Neural cell (in vitro differentiated cells): ENCODE measurements at regions not wholly inside any gene's neighbourhood (a gene's known extent, or its start where the extent isn't known, plus 50 kb on each side); places are given as distances from the start of the nearest gene placed in this dataset.

Source experiments
- H2AFZ ChIP-seq: fragments of 200-600, 300-800 bp; sonication (generic), shearing (Covaris generic); 2 replicates; pipeline ENCODE4 v1.6.0; 2014; ENCODE audit warnings: low read depth, mild to moderate bottlenecking, antibody characterized with exemption, low read length, moderate library complexity
- H3F3A ChIP-seq: fragments of 200-600 bp; shearing (Covaris generic); 2 replicates; pipeline ENCODE4 v1.6.1; 2016; ENCODE audit warnings: mild to moderate bottlenecking, moderate library complexity, mixed read lengths, antibody characterized with exemption, low read length; ENCODE audit not compliant: insufficient read depth, poor library complexity, severe bottlenecking
- H3K27ac ChIP-seq: fragments of 200-600, 300-800 bp; sonication (generic), shearing (Covaris generic); 2 replicates; pipeline ENCODE4 v1.5.1; 2014; ENCODE audit warnings: mild to moderate bottlenecking, low read length, moderate library complexity
- H3K27me3 ChIP-seq: fragments of 300-800, 200-600 bp; sonication (generic), shearing (Covaris generic); 2 replicates; pipeline ENCODE4 v1.6.0; 2014; ENCODE audit warnings: mild to moderate bottlenecking, low read depth, low read length, moderate library complexity; ENCODE audit not compliant: insufficient read depth
- H3K36me3 ChIP-seq: fragments of 300-800, 200-600 bp; sonication (generic), shearing (Covaris generic); 2 replicates; pipeline ENCODE4 v1.5.1; 2014; ENCODE audit warnings: mild to moderate bottlenecking, antibody characterized with exemption, low read length, moderate library complexity; ENCODE audit not compliant: insufficient read depth
- H3K4me2 ChIP-seq: fragments of 300-800, 200-600 bp; sonication (generic), shearing (Covaris generic); 2 replicates; pipeline ENCODE4 v1.6.0; 2014; ENCODE audit warnings: mild to moderate bottlenecking, low read length
- H3K4me3 ChIP-seq: fragments of 300-800, 200-600 bp; sonication (generic), shearing (Covaris generic); 2 replicates; pipeline ENCODE4 v1.5.1; 2014; ENCODE audit warnings: mild to moderate bottlenecking, low read length, moderate library complexity
- H3K79me2 ChIP-seq: fragments of 200-600 bp; shearing (Covaris generic); replicated peaks from 2 replicates; pipeline ENCODE4 v1.6.0; 2014; ENCODE audit warnings: mild to moderate bottlenecking, low read length, moderate library complexity; ENCODE audit not compliant: insufficient read depth
- H3K9ac ChIP-seq: fragments of 300-800, 200-600 bp; sonication (generic), shearing (Covaris generic); 2 replicates; pipeline ENCODE4 v1.6.1; 2016; ENCODE audit warnings: mild to moderate bottlenecking, low read length, mixed read lengths
- H3K9me2 ChIP-seq: fragments of 200-600 bp; shearing (Covaris generic); 2 replicates; pipeline ENCODE4 v1.6.1; 2016; ENCODE audit warnings: mild to moderate bottlenecking, low read length, mixed read lengths; ENCODE audit not compliant: insufficient read depth
- H3K9me3 ChIP-seq: fragments of 200-600, 300-800 bp; sonication (generic), shearing (Covaris generic); 2 replicates; pipeline ENCODE4 v1.6.1; 2016; ENCODE audit warnings: mild to moderate bottlenecking, mixed run types, low read length, moderate library complexity, mixed read lengths
- H4K20me1 ChIP-seq: fragments of 200-600 bp; shearing (Covaris generic); 2 replicates; pipeline ENCODE4 v1.6.1; 2016; ENCODE audit warnings: mild to moderate bottlenecking, mixed run types; ENCODE audit not compliant: insufficient read depth
- CTCF ChIP-seq: fragments of 450-650 bp; IDR thresholded peaks from 2 replicates; pipeline ENCODE4 v1.5.1; 2014; ENCODE audit warnings: antibody characterized with exemption, mild to moderate bottlenecking, moderate library complexity; ENCODE audit not compliant: poor library complexity, severe bottlenecking
- EP300 ChIP-seq: fragments of 450-650 bp; conservative IDR thresholded peaks from 2 replicates; pipeline ENCODE4 v1.6.1; 2014; ENCODE audit warnings: antibody characterized with exemption, mild to moderate bottlenecking, moderate library complexity; ENCODE audit not compliant: poor library complexity, severe bottlenecking
- EZH2 ChIP-seq: fragments of 200-600, 300-800 bp; shearing (Covaris generic), sonication (generic); IDR thresholded peaks from 2 replicates; pipeline ENCODE4 v1.6.1; 2014; ENCODE audit warnings: antibody characterized with exemption, low read length, borderline replicate concordance, mild to moderate bottlenecking; ENCODE audit not compliant: insufficient read depth, poor library complexity, severe bottlenecking
- MXI1 ChIP-seq: fragments of 450-650 bp; conservative IDR thresholded peaks from 2 replicates; pipeline ENCODE4 v1.6.1; 2014; ENCODE audit warnings: antibody characterized with exemption, mild to moderate bottlenecking; ENCODE audit not compliant: poor library complexity, severe bottlenecking
- POLR2AphosphoS5 ChIP-seq: IDR thresholded peaks from 2 replicates; pipeline ENCODE4 v1.6.1; 2012
- RAD21 ChIP-seq: fragments of 450-650 bp; conservative IDR thresholded peaks from 2 replicates; pipeline ENCODE4 v1.6.1; 2014; ENCODE audit warnings: antibody characterized with exemption, mild to moderate bottlenecking, moderate library complexity
- REST ChIP-seq: IDR thresholded peaks from 2 replicates; pipeline ENCODE4 v1.6.1; 2012; ENCODE audit warnings: borderline replicate concordance
- SMC3 ChIP-seq: fragments of 450-650 bp; conservative IDR thresholded peaks from 2 replicates; pipeline ENCODE4 v1.6.1; 2014; ENCODE audit warnings: antibody characterized with exemption, mild to moderate bottlenecking, moderate library complexity; ENCODE audit not compliant: poor library complexity
- TAF1 ChIP-seq: IDR thresholded peaks from 2 replicates; pipeline ENCODE4 v1.6.1; 2012; ENCODE audit warnings: low read depth

GRCh38 chr12:27148791-27149190 is 66.4 kb upstream of the C12orf71 start (continued):
- TF ChIP-seq REST (no peak), TAF1 (no peak)

- TF ChIP-seq TAF1 (no peak), CTCF (no peak), REST (no peak), SMC3 (no peak), EZH2 (no peak), EP300 (no peak), MXI1 (no peak), POLR2AphosphoS5 (no peak), RAD21 (no peak)
- H3K79me2 ChIP-seq = no peaks in the 10 kb centered on the region
- H2AFZ ChIP-seq = no peak overlapping the region
- H3K9me3 ChIP-seq = no peaks in the 10 kb centered on the region
- no peak overlapping the region for H3K4me2 ChIP-seq
- no peaks in the 10 kb centered on the region for H3K9me2 ChIP-seq
- no peaks in the 10 kb centered on the region for H3K36me3 ChIP-seq
- no peaks in the 10 kb centered on the region for H4K20me1 ChIP-seq
- H3K27ac ChIP-seq = no peak overlapping the region
- H3F3A ChIP-seq = no peaks in the 10 kb centered on the region
- H3K27me3 ChIP-seq = no peaks in the 10 kb centered on the region
- H3K9ac ChIP-seq = no peak overlapping the region
- H3K4me3 ChIP-seq = no peak overlapping the region
These were observed 69.1 kb upstream of the C12orf71 start for GRCh38 chr12:27151479-27151878.
